GM23248 (cell line): ENCODE measurements at regions not wholly inside any gene's neighbourhood (a gene's known extent, or its start where the extent isn't known, plus 50 kb on each side); places are given as distances from the start of the nearest gene placed in this dataset.

ENCODE experiments used
- EZH2 ChIP-seq: fragments of 200-600 bp; sonication (generic); IDR thresholded peaks from 2 replicates; pipeline ENCODE4 v1.6.1; 2018; ENCODE audit warnings: antibody characterized with exemption, mild to moderate bottlenecking; ENCODE audit not compliant: insufficient read depth, poor library complexity, severe bottlenecking
- EZH2phosphoT487 ChIP-seq: fragments of 200-600 bp; sonication (generic); IDR thresholded peaks from 2 replicates; pipeline ENCODE4 v1.6.1; 2018; ENCODE audit warnings: antibody characterized with exemption, moderate library complexity, mild to moderate bottlenecking, low read depth; ENCODE audit not compliant: insufficient read depth

DNA sequence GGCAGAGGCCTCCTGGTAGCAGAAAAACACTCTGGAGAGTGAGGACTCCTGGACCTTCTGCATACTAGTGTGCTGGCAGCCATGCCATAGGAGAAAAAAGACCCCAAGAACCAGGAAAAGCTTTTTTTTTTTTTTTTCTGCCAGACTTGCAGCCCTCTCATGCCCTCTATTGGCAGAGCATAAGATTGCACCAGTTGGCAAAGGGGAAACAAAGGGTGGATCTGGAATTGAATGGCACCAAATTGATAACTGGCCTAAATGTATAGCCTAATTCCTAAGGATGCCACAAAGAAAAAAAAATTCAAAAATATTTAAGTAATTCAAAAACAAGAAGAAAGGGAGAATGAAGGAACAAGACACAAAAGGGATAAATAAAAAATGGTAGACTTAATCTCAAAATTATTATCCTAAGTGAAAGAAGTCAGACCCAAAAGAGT lies 112.5 kb upstream of the GHITM start:
- TF ChIP-seq EZH2phosphoT487 (no peak), EZH2 (no peak)
